ENCODE measurements at regions not wholly inside any gene's neighbourhood (a gene's known extent, or its start where the extent isn't known, plus 50 kb on each side); places are given as distances from the start of the nearest gene placed in this dataset.

DNA sequence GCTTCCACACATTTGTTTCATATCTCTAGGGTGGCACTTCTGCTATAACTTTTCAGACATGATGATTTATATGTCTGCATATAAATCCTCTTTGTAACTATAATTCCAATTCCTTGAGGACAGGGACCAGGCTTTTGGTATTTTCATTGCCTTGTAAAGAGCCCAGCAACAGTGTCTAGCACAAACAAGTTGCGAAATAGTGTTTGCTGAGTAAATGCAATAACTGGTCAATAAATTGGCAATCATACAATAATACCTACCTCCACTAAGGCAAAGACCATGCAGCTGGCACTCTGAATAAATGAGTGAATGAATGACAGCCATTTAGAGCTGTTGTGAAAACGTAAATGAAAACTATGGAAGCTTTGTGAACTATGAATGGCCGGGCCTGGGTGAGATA is 564.0 kb upstream of the ZNF462 start:
- H3K27me3 ChIP-seq = no peaks in the 10 kb centered on the region
- H3K27ac ChIP-seq = no peak overlapping the region
- FAIRE-seq = no peak
- DNase-seq = no peak
- ATAC-seq = no peak
- TF ChIP-seq, protein P1, sequence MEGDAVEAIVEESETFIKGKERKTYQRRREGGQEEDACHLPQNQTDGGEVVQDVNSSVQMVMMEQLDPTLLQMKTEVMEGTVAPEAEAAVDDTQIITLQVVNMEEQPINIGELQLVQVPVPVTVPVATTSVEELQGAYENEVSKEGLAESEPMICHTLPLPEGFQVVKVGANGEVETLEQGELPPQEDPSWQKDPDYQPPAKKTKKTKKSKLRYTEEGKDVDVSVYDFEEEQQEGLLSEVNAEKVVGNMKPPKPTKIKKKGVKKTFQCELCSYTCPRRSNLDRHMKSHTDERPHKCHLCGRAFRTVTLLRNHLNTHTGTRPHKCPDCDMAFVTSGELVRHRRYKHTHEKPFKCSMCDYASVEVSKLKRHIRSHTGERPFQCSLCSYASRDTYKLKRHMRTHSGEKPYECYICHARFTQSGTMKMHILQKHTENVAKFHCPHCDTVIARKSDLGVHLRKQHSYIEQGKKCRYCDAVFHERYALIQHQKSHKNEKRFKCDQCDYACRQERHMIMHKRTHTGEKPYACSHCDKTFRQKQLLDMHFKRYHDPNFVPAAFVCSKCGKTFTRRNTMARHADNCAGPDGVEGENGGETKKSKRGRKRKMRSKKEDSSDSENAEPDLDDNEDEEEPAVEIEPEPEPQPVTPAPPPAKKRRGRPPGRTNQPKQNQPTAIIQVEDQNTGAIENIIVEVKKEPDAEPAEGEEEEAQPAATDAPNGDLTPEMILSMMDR (IDR thresholded peaks at IDR 0.05) = no peak
- H3K9me3 ChIP-seq = no peaks in the 10 kb centered on the region
- no peaks in the 10 kb centered on the region for H3K36me3 ChIP-seq
- 64 to 72% methylated on average over 3 of the region's 3 CpGs for WGBS, 2 donors
- intact Hi-C loops (cut with DNase I) = no loop called here
- no peaks in the 10 kb centered on the region for H3K4me1 ChIP-seq
- no peak overlapping the region for H3K4me3 ChIP-seq

DNA sequence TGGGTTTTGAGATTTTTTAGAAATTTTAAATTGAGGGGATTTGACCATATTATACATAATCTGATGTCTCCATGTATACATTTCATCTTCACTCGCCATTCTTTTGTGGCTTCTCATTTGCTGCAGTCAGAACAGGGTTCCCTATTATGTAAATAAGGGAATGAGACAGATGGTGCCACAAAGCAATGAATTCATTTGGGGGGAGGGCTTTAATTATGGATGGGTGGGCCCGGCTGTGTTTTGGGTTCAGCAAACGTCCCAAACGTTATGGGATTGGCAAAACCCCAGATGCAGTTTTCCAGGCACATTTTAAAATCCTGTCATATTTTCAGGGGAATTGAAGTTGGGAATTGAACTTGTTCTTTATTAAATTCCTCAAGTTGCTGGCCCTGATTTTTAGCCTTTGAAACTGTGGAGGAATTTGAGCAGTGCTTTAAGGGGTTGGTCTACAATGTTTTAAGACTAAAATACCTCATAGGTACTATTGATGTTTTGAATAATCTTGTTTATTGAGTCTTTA is 558.5 kb upstream of the ZNF462 start:
- ATAC-seq = no peak
- no peak overlapping the region for H3K4me3 ChIP-seq
- H3K27ac ChIP-seq = no peak overlapping the region
- no peaks in the 10 kb centered on the region for H3K4me1 ChIP-seq
- TF ChIP-seq, protein P1 (IDR thresholded peaks at IDR 0.05) = no peak
- no peaks in the 10 kb centered on the region for H3K36me3 ChIP-seq
- no peak for DNase-seq
- no peak for FAIRE-seq
- H3K9me3 ChIP-seq = no peaks in the 10 kb centered on the region
- H3K27me3 ChIP-seq = no peaks in the 10 kb centered on the region
- intact Hi-C loops (cut with DNase I) = no loop called here
- WGBS, 2 donors = 59 to 76% methylated on average over 4 of the region's 4 CpGs

DNA sequence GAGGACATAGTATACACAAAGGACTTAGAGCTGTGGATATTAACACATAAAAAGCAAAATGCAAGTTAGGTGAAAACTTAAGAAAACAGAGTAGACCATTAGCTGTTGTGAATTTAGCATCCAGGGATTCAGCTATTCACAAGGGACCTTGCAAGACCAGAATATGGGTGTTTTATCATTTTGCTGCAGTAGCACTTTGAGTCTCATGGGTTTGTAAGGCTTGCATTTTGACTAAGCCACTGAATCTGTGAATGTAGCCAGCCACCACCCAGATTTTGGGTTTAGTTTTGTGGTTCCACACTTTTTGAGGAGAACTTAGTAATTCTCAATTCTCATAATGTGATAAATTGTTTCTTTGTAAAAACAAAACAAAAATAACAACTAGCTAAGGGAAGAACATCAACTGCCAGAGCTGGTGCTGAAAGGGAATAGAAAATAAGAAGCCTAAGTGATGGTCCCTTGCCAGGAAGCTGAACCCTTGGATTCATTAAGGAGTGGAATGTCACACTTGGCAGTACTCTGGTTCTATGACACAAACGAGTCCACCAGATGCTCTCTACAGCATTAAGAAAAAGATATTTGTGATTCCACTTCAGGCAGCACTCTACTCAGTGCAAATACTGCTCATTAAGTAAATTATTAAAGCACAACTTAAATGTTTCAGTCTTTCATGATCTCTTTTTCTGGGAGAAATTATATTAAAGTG is 557.4 kb upstream of the ZNF462 start:
- intact Hi-C loops (cut with DNase I) = no loop called here
- no peaks in the 10 kb centered on the region for H3K36me3 ChIP-seq
- 24 to 27% methylated on average over 1 of the region's 1 CpG for WGBS, 2 donors
- H3K4me3 ChIP-seq = no peak overlapping the region
- FAIRE-seq (no peak), ATAC-seq (no peak), DNase-seq (no peak)
- H3K9me3 ChIP-seq = no peaks in the 10 kb centered on the region
- H3K4me1 ChIP-seq = no peaks in the 10 kb centered on the region
- no peaks in the 10 kb centered on the region for H3K27me3 ChIP-seq
- H3K27ac ChIP-seq = no peak overlapping the region
- TF ChIP-seq, protein P1 (IDR thresholded peaks at IDR 0.05) = no peak

DNA sequence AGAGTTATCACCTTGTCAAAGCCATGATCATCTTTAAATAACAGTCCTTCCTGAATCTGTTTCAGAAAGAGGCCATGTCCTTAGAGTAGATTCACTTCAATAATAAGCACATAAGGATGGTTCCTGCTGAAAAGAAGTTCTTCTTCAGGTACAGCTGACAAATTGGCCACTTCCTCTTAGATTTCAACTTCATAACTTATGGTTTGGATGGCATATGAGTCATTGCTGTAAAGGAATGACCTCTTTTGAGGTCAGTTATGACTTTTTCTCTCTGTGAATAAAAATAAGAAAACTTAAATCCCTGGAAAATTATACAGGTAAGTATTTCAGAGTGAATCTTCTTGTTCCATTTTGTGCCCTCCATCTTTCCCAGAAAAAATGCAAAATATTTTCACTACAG is 555.3 kb upstream of the ZNF462 start:
- Histone ChIP-seq H3K27me3 (no peaks in the 10 kb centered on the region), H3K36me3 (no peaks in the 10 kb centered on the region), H3K27ac (no peak overlapping the region), H3K4me1 (no peaks in the 10 kb centered on the region), H3K9me3 (no peaks in the 10 kb centered on the region), H3K4me3 (no peak overlapping the region)
- intact Hi-C loops (cut with DNase I) = no loop called here
- FAIRE-seq (no peak), DNase-seq (no peak), ATAC-seq (no peak)
- TF ChIP-seq, protein P1 (IDR thresholded peaks at IDR 0.05) = no peak

DNA sequence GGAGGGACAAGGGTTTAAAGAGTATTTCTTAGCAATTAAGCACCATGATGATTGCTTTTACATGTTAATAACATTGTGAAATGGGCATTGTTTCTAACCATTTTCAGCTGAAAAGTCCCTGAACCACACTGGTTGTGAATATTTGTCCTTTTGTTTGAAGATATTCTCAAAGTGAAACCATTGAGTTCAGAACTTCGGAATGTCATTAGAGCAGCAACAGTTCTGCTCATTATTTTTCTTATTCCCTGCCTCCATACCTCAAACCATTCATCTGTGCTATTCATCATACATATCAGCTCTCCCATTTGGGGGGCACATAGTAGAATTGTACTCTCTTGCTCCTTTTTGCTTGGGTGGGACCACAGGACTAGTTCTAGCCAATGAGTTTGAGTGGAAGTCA is 553.0 kb upstream of the ZNF462 start:
- intact Hi-C loops (cut with DNase I) = no loop called here
- DNase-seq = no peak

More for the DNA sequence above, 553.0 kb upstream of the ZNF462 start:
- ATAC-seq = no peak
- Histone ChIP-seq H3K4me1 (no peaks in the 10 kb centered on the region), H3K36me3 (no peaks in the 10 kb centered on the region), H3K4me3 (no peak overlapping the region), H3K27ac (no peak overlapping the region), H3K27me3 (no peaks in the 10 kb centered on the region), H3K9me3 (no peaks in the 10 kb centered on the region)
- FAIRE-seq = no peak
- 72 to 93% methylated on average over 1 of the region's 1 CpG for WGBS, 2 donors
- TF ChIP-seq, protein P1 (IDR thresholded peaks at IDR 0.05) = no peak
